K562 (cell line): ENCODE measurements at regions not wholly inside any gene's neighbourhood (a gene's known extent, or its start where the extent isn't known, plus 50 kb on each side); places are given as distances from the start of the nearest gene placed in this dataset.
"Not testable (repeated sequence)": the region's sequence is repeated elsewhere in the genome, so short reads cannot be mapped to it uniquely, and the experiment has no call there.

Experiments
- ATAC-seq: fragments of 200-7000 bp; cut with Tn5 transposase; 3 replicates; pipeline ENCODE4 v1.9.1; 2020; ENCODE audit warnings: moderate library complexity
- BruUV-seq: library from RNA; stranded (reverse); fragments of 400-500 nt; replicated peaks from 2 replicates; lab custom pipeline; 2021; lab: Mats Ljungman, UMichigan
- CTCF ChIA-PET: fragments of 300-600 bp; formaldehyde crosslinking; extraction: SDS; loops from one replicate; lab custom pipeline; 2021; ENCODE audit warnings: low intra/inter-chr PET ratio; lab: Yijun Ruan, JAX
- POLR2A ChIA-PET: fragments of 300-600, 350-650 bp; sonication (Branson Sonifier 250); formaldehyde crosslinking; extraction: SDS; loops from one replicate; lab custom pipeline; 2021; ENCODE audit warnings: antibody characterized with exemption, inconsistent platforms; lab: Yijun Ruan, JAX
- DNase-seq, 4 experiments: peaks; one replicate each; pipeline versions ENCODE4 v3.0.0 to v3.0.0-alpha.2; 2011 to 2018; ENCODE audit warnings: low spot score in 3 of 4, mixed read lengths in 3 of 4; ENCODE audit errors: extremely low read depth in 1 of 4
- FAIRE-seq: peaks from 2 replicates; lab custom pipeline; 2011; peaks lifted over from hg19 to GRCh38; lab: Jason Lieb, UNC
- H2AFZ ChIP-seq: 2 replicates; pipeline ENCODE4 v1.6.0; 2011; ENCODE audit warnings: low read depth, low read length, control low read depth, inconsistent platforms
- H3K27ac ChIP-seq: fragments of 200-600 bp; 3 replicates; pipeline ENCODE4 v1.8.0; 2011; ENCODE audit warnings: low read depth, mild to moderate bottlenecking, control low read depth, inconsistent platforms, low read length, moderate library complexity, mixed read lengths; ENCODE audit errors: extremely low read depth
- H3K27me3 ChIP-seq, 2 experiments: fragments of 300-600 bp in 1 of 2; 2 replicates in 1 of 2; 3 replicates in 1 of 2; pipeline versions ENCODE4 v1.6.0 to v1.8.0; 2011; ENCODE audit warnings: inconsistent platforms in 2 of 2, low read length in 2 of 2, mild to moderate bottlenecking in 1 of 2, mixed read lengths in 1 of 2, moderate library complexity in 1 of 2; ENCODE audit not compliant: control insufficient read depth in 2 of 2, insufficient read depth in 2 of 2
- H3K36me3 ChIP-seq: fragments of 300-600 bp; 3 replicates; pipeline ENCODE4 v1.8.0; 2011; ENCODE audit warnings: mild to moderate bottlenecking, low read length, inconsistent platforms; ENCODE audit not compliant: control insufficient read depth, insufficient read depth
- H3K4me1 ChIP-seq, 2 experiments: fragments of 200-600 bp in 1 of 2; replicated peaks in 1 of 2; 2 replicates in 1 of 2; 3 replicates in 1 of 2; pipeline versions ENCODE4 v1.5.1 to v1.8.0; 2011; ENCODE audit warnings: inconsistent platforms in 2 of 2, low read length in 2 of 2, mild to moderate bottlenecking in 1 of 2, mixed read lengths in 1 of 2, moderate library complexity in 1 of 2; ENCODE audit not compliant: control insufficient read depth in 2 of 2, insufficient read depth in 2 of 2
- H3K4me2 ChIP-seq: 2 replicates; pipeline ENCODE4 v1.6.1; 2011; ENCODE audit warnings: low read length, control low read depth, inconsistent platforms, mixed read lengths; ENCODE audit not compliant: insufficient read depth
- H3K4me3 ChIP-seq: fragments of 200-600 bp; sonication (generic), shearing (Covaris generic); 2 replicates; pipeline ENCODE4 v1.5.1; 2016; ENCODE audit warnings: control low read depth, inconsistent platforms
- H3K79me2 ChIP-seq: fragments of 200-600 bp; 3 replicates; pipeline ENCODE4 v1.8.0; 2011; ENCODE audit warnings: low read length, inconsistent platforms; ENCODE audit not compliant: control insufficient read depth, insufficient read depth
- H3K9ac ChIP-seq, 2 experiments: 2 replicates each; pipeline versions ENCODE4 v1.6.0 to v1.6.1; 2011; ENCODE audit warnings: low read depth in 2 of 2, low read length in 2 of 2, control low read depth in 1 of 2, inconsistent platforms in 1 of 2, mild to moderate bottlenecking in 1 of 2, mixed read lengths in 1 of 2; ENCODE audit not compliant: insufficient read depth in 1 of 2
- H3K9me1 ChIP-seq: one replicate; pipeline ENCODE4 v1.6.0; 2011; ENCODE audit warnings: inconsistent platforms, mild to moderate bottlenecking, low read length, moderate library complexity; ENCODE audit not compliant: control insufficient read depth, insufficient read depth
- H3K9me3 ChIP-seq: replicated peaks from 2 replicates; pipeline ENCODE4 v1.5.1; 2011; ENCODE audit warnings: low read depth, low read length, inconsistent platforms; ENCODE audit not compliant: control insufficient read depth, insufficient read depth
- H4K20me1 ChIP-seq: replicated peaks from 2 replicates; pipeline ENCODE4 v1.6.1; 2011; ENCODE audit warnings: low read length, inconsistent platforms, mixed read lengths; ENCODE audit not compliant: control insufficient read depth, insufficient read depth
- CCAR2 ChIP-seq: fragments of 200-400 bp; formaldehyde crosslinking; IDR thresholded peaks from 2 replicates; pipeline ENCODE4 v1.6.1; 2017; ENCODE audit warnings: mild to moderate bottlenecking, low read depth, low read length
- HDAC6 ChIP-seq: IDR thresholded peaks from 2 replicates; pipeline ENCODE4 v1.6.1; 2012; ENCODE audit warnings: low read depth, mild to moderate bottlenecking, control low read depth, inconsistent platforms, low read length, moderate library complexity
- HDAC8 ChIP-seq: fragments of 450-650 bp; IDR thresholded peaks from 2 replicates; pipeline ENCODE4 v1.6.1; 2016; ENCODE audit warnings: mild to moderate bottlenecking, missing genetic modification characterization, moderate library complexity, missing compliant biosample characterization
- HSF4 ChIP-seq: fragments of 250-450 bp; sonication (Bioruptor Pico); IDR thresholded peaks from 2 replicates; pipeline ENCODE4 v2.1.2; 2022; ENCODE audit warnings: mild to moderate bottlenecking, moderate library complexity, borderline replicate concordance
- RBM39 ChIP-seq: fragments of 200-400 bp; formaldehyde crosslinking; optimal IDR thresholded peaks from 2 replicates; pipeline ENCODE3; 2018; ENCODE audit warnings: low read depth, low read length
- ZNF212 ChIP-seq: fragments of 450-650 bp; formaldehyde crosslinking; IDR thresholded peaks from 2 replicates; pipeline ENCODE4 v1.4.0; 2020; ENCODE audit warnings: mild to moderate bottlenecking
- WGBS: fragments of 100-300 bp; shearing (Covaris generic); methylation state at CpG from one replicate; pipeline ENCODE4 v1.1.6; 2016; ENCODE audit warnings: low coverage, mixed read lengths; ENCODE audit not compliant: insufficient coverage; ENCODE audit errors: missing lambda C conversion rate; 5-methylcytosine and 5-hydroxymethylcytosine counted together
- in situ Hi-C: fragments of 300-500 bp; cut with MboI; formaldehyde crosslinking; loops from 4 replicates; pipeline ENCODE4 v1.15.0; 2018; ENCODE audit warnings: inconsistent platforms, mixed read lengths
- intact Hi-C: fragments of 100-400 bp; cut with micrococcal nuclease; formaldehyde crosslinking; loops from 2 replicates; pipeline ENCODE4 v1.14.2; 2022

DNA sequence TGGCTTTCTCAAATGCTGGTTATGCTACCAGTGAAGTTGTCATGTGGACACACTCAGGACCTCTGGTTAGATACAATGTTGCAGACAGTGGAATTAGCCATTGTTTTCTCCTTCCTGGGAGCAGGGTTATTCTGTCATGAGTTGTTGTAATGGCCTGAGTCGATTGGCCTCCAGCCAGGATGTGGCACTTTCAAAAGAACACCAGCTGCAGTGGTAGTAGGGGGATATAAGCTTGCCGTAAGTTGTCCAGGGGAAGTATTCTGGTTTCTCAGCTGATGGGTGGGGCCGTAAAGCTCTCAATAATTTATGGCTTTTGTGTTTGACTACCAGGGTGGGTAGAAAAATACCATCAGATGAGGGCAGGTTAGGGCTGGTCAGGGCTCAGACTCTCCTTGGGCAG, 697.5 kb upstream of the GNPDA2 start (continued):
- TF ChIP-seq CCAR2 = no peak
- TF ChIP-seq HDAC6 = no peak
- no peak for TF ChIP-seq RBM39
- no peak for TF ChIP-seq ZNF212
- no peak for TF ChIP-seq HDAC8 (tag)
- TF ChIP-seq HSF4 (CRISPR knock-in tag) = no peak
- TF ChIP-seq, all 486 proteins: peak for 0

DNA sequence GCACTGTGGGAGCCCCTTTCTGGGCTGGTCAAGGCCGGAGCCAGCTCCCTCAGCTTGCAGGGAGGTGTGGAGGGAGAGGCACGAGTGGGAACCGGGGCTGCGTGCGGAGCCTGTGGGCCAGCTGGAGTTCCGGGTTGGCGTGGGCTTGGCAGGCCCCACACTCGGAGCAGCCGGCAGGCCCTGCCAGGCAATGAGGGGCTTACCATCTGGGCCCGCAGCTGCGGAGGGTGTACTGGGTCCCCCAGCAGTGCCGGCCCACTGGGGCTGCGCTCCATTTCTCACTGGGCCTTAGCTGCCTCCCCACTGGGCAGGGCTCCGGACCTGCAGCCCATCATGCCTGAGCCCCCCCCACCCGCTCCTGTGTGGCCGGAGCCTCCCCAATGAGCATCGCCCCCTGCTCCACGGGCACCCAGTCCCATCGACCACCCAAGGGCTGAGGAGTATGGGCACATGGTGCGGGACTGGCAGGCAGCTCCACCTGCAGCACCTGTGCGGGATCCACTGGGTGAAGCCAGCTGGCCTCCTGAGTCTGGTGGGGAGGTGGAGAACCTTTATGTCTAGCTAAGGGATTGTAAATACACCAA, 693.8 kb upstream of the GNPDA2 start:
- BruUV-seq, H3K9me1 ChIP-seq, FAIRE-seq, H4K20me1 ChIP-seq, DNase-seq, H3K9ac ChIP-seq, intact Hi-C loops, H3K4me3 ChIP-seq, CTCF ChIA-PET, ATAC-seq, H2AFZ ChIP-seq, H3K36me3 ChIP-seq, H3K9me3 ChIP-seq, H3K4me1 ChIP-seq, in situ Hi-C loops, H3K79me2 ChIP-seq, H3K27me3 ChIP-seq, POLR2A ChIA-PET, H3K27ac ChIP-seq, H3K4me2 ChIP-seq: not testable (repeated sequence)
- 2% methylated on average over 16 of the region's 21 CpGs for WGBS
